ENCODE measurements at regions not wholly inside any gene's neighbourhood (a gene's known extent, or its start where the extent isn't known, plus 50 kb on each side); places are given as distances from the start of the nearest gene placed in this dataset.

- TF ChIP-seq CTCF (IDR thresholded peaks at IDR 0.05; ENCODE audit: insufficient read depth, low read length): no peak
- H3K4me3 ChIP-seq (ENCODE audit: low read depth, low read length): no peak overlapping the region
- no peak for DNase-seq (ENCODE audit: low read depth)
These were observed 381.5 kb downstream of the FBXW7 start for GRCh38 chr4:152154433-152154832.

- no peak overlapping the region for H3K4me3 ChIP-seq (ENCODE audit: low read depth, low read length)
- TF ChIP-seq CTCF (IDR thresholded peaks at IDR 0.05; ENCODE audit: insufficient read depth, low read length): no peak
- no peak for DNase-seq (ENCODE audit: low read depth)
These were observed 382.2 kb downstream of the FBXW7 start for GRCh38 chr4:152153476-152154270.

- TF ChIP-seq CTCF (IDR thresholded peaks at IDR 0.05; ENCODE audit: insufficient read depth, low read length): no peak
- H3K4me3 ChIP-seq (ENCODE audit: low read depth, low read length): no peak overlapping the region
- no peak for DNase-seq (ENCODE audit: low read depth)
These were observed 385.7 kb downstream of the FBXW7 start for GRCh38 chr4:152150214-152150613.

- no peak for TF ChIP-seq CTCF (IDR thresholded peaks at IDR 0.05; ENCODE audit: insufficient read depth, low read length)
- no peak overlapping the region for H3K4me3 ChIP-seq (ENCODE audit: low read depth, low read length)
- DNase-seq (ENCODE audit: low read depth): no peak
These were observed 386.1 kb downstream of the FBXW7 start for GRCh38 chr4:152149745-152150144.

GRCh38 chr4:152148057-152148456 is 387.2 kb upstream of the GATB start:
- TF ChIP-seq CTCF (IDR thresholded peaks at IDR 0.05; ENCODE audit: insufficient read depth, low read length): no peak
- no peak for DNase-seq (ENCODE audit: low read depth)
- no peak overlapping the region for H3K4me3 ChIP-seq (ENCODE audit: low read depth, low read length)

GRCh38 chr4:152146244-152146643 is 385.4 kb upstream of the GATB start:
- H3K4me3 ChIP-seq (ENCODE audit: low read depth, low read length): no peak overlapping the region
- no peak for TF ChIP-seq CTCF (IDR thresholded peaks at IDR 0.05; ENCODE audit: insufficient read depth, low read length)
- DNase-seq (ENCODE audit: low read depth): no peak

GRCh38 chr4:152143806-152144205 is 383.0 kb upstream of the GATB start:
- H3K4me3 ChIP-seq (ENCODE audit: low read depth, low read length): no peak overlapping the region
- DNase-seq (ENCODE audit: low read depth): no peak

More at GRCh38 chr4:152143806-152144205, 383.0 kb upstream of the GATB start:
- no peak for TF ChIP-seq CTCF (IDR thresholded peaks at IDR 0.05; ENCODE audit: insufficient read depth, low read length)
